SU-DHL-6 (cell line): ENCODE measurements at regions not wholly inside any gene's neighbourhood (a gene's known extent, or its start where the extent isn't known, plus 50 kb on each side); places are given as distances from the start of the nearest gene placed in this dataset.

Experiments
- H2AFZ ChIP-seq: fragments of 200-600 bp; sonication (generic); 2 replicates; pipeline ENCODE4 v1.6.1; 2014; ENCODE audit warnings: low read depth, mild to moderate bottlenecking, moderate library complexity, mixed read lengths, antibody characterized with exemption, low read length; ENCODE audit not compliant: severe bottlenecking
- H3F3A ChIP-seq: fragments of 200-600 bp; shearing (Covaris generic); 2 replicates; pipeline ENCODE4 v1.6.0; 2016; ENCODE audit warnings: antibody characterized with exemption, mild to moderate bottlenecking; ENCODE audit not compliant: insufficient read depth
- H3K27ac ChIP-seq: fragments of 200-600 bp; sonication (generic); 2 replicates; pipeline ENCODE4 v1.5.1; 2016; ENCODE audit warnings: low read depth, mild to moderate bottlenecking, low read length, moderate library complexity, mixed read lengths
- H3K27me3 ChIP-seq: fragments of 200-600 bp; sonication (generic), shearing (Covaris generic); 2 replicates; pipeline ENCODE4 v1.6.0; 2014; ENCODE audit warnings: mild to moderate bottlenecking, low read length
- H3K36me3 ChIP-seq: fragments of 200-600 bp; sonication (generic); 2 replicates; pipeline ENCODE4 v1.6.1; 2014; ENCODE audit warnings: mild to moderate bottlenecking, low read length, mixed read lengths
- H3K4me2 ChIP-seq: fragments of 300-600, 200-600 bp; shearing (Covaris generic), sonication (generic); 2 replicates; pipeline ENCODE4 v1.6.0; 2014; ENCODE audit warnings: low read length, low read depth, mild to moderate bottlenecking; ENCODE audit not compliant: poor library complexity, severe bottlenecking
- H3K4me3 ChIP-seq: fragments of 200-600 bp; sonication (generic); 2 replicates; pipeline ENCODE4 v1.5.1; 2014; ENCODE audit warnings: antibody characterized with exemption, low read length, mild to moderate bottlenecking, mixed read lengths; ENCODE audit not compliant: insufficient read depth, poor library complexity, severe bottlenecking
- H3K79me2 ChIP-seq: fragments of 200-600 bp; sonication (generic); 2 replicates; pipeline ENCODE4 v1.6.1; 2014; ENCODE audit warnings: mild to moderate bottlenecking, low read length, moderate library complexity; ENCODE audit not compliant: insufficient read depth
- H3K9ac ChIP-seq: fragments of 200-600 bp; sonication (generic); 2 replicates; pipeline ENCODE4 v1.7.0; 2014; ENCODE audit warnings: mild to moderate bottlenecking, low read length
- H3K9me2 ChIP-seq: fragments of 200-600 bp; sonication (generic); replicated peaks from 2 replicates; pipeline ENCODE4 v1.6.1; 2014; ENCODE audit warnings: low read length; ENCODE audit not compliant: insufficient read depth
- H3K9me3 ChIP-seq: fragments of 200-600 bp; sonication (generic); 2 replicates; pipeline ENCODE4 v1.6.1; 2014; ENCODE audit warnings: low read length, mixed read lengths; ENCODE audit not compliant: insufficient read depth
- H4K20me1 ChIP-seq: fragments of 200-600 bp; sonication (generic); 2 replicates; pipeline ENCODE4 v1.6.1; 2014; ENCODE audit warnings: low read depth, mild to moderate bottlenecking, antibody characterized with exemption, low read length, moderate library complexity, mixed read lengths
- CTCF ChIP-seq: fragments of 200-600 bp; sonication (generic); IDR thresholded peaks from one replicate; pipeline ENCODE4 v1.5.1; 2017; ENCODE audit warnings: antibody characterized with exemption, mild to moderate bottlenecking, low read length, moderate library complexity; ENCODE audit not compliant: insufficient read depth, poor library complexity, severe bottlenecking
- EZH2phosphoT487 ChIP-seq: fragments of 200-600 bp; sonication (generic), shearing (Covaris generic); conservative IDR thresholded peaks from 2 replicates; pipeline ENCODE4 v1.6.1; 2018; ENCODE audit warnings: mild to moderate bottlenecking, antibody characterized with exemption, low read length, moderate library complexity, mixed read lengths

DNA sequence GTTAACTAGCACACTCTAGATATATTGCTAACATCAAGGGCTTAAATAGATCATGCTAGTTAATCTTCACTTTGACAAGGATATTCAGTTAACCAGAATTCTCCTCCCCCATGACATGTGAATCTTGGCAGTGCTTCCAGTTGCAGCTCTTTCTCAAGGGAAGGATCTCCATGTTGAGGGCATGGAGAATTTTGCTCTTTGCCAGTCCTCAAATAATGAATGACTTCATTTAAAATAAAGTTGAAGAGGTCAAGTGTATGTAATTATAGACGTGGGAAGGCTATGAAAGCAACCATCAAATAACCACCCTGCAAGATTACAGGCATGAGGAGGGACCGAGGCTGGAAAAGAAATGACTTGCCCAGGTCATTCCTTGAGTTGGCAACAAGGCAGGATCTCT is 87.3 kb upstream of the CPEB2 start:
- H3K4me3 ChIP-seq = no peak overlapping the region
- no peak overlapping the region for H3K4me2 ChIP-seq
- H3K79me2 ChIP-seq = no peaks in the 10 kb centered on the region
- H3K27me3 ChIP-seq = no peaks in the 10 kb centered on the region
- no peaks in the 10 kb centered on the region for H3K36me3 ChIP-seq
- H3K9me3 ChIP-seq = no peaks in the 10 kb centered on the region
- H3K9ac ChIP-seq = no peak overlapping the region
- H3K27ac ChIP-seq = no peak overlapping the region
- TF ChIP-seq CTCF = no peak
- no peak for TF ChIP-seq EZH2phosphoT487
- no peaks in the 10 kb centered on the region for H4K20me1 ChIP-seq
- H3K9me2 ChIP-seq = no peaks in the 10 kb centered on the region
- H2AFZ ChIP-seq = no peak overlapping the region
- H3F3A ChIP-seq = no peaks in the 10 kb centered on the region

DNA sequence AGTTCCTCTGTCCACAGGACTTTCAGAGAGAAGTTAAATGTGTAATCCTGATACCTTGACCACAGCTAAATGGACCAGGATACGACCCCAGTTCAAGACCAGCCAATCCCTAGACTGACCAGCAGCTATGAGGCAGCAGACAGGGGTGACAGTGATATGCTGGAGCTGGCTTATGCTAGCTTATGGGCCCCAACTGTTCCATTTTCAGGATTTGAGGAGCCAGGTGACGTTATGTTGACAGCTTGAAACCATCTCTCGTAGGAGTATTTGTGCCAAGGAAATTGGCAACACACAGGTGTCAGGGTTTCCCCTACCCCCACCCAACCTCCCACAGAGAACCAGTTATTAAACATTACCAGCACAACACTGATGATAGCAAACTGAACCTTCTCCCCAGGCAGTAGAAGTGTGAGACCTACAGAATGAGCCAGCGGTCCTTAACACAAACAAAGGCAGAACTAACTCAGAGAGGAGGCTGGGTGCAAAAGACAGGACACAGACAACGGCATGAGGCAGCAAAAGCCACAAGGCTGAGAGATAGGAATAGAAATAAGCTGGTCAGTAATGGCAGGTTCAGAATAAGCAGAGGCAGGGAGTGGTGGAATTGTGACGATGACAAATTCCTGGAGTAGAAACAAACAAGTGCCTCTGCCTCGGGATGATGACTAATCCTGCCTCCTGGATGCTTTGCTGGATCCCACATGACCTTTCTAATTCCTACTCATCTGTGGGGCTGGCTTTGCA is 85.6 kb upstream of the CPEB2 start:
- H3K9ac ChIP-seq = no peak overlapping the region
- H3K4me3 ChIP-seq = no peak overlapping the region
- no peaks in the 10 kb centered on the region for H3K9me3 ChIP-seq
- H3K9me2 ChIP-seq = no peaks in the 10 kb centered on the region
- TF ChIP-seq EZH2phosphoT487 = no peak
- TF ChIP-seq CTCF = no peak
- H3K27me3 ChIP-seq = no peaks in the 10 kb centered on the region
- no peak overlapping the region for H2AFZ ChIP-seq
- H3K4me2 ChIP-seq = no peak overlapping the region
- H3K79me2 ChIP-seq = no peaks in the 10 kb centered on the region
- no peaks in the 10 kb centered on the region for H4K20me1 ChIP-seq
- H3K36me3 ChIP-seq = no peaks in the 10 kb centered on the region
- H3K27ac ChIP-seq = no peak overlapping the region
- H3F3A ChIP-seq = no peaks in the 10 kb centered on the region

GRCh38 chr4:14917298-14917633 is 85.0 kb upstream of the CPEB2 start:
- no peaks in the 10 kb centered on the region for H3K27me3 ChIP-seq
- no peak for TF ChIP-seq CTCF
- no peak for TF ChIP-seq EZH2phosphoT487
- no peaks in the 10 kb centered on the region for H3K9me2 ChIP-seq
- H3K4me2 ChIP-seq = no peak overlapping the region
- no peak overlapping the region for H2AFZ ChIP-seq
- H4K20me1 ChIP-seq = no peaks in the 10 kb centered on the region
- no peaks in the 10 kb centered on the region for H3K79me2 ChIP-seq
- H3K4me3 ChIP-seq = no peak overlapping the region
- H3K27ac ChIP-seq = no peak overlapping the region
- H3K9ac ChIP-seq = no peak overlapping the region
- no peaks in the 10 kb centered on the region for H3K9me3 ChIP-seq
- no peaks in the 10 kb centered on the region for H3F3A ChIP-seq
- no peaks in the 10 kb centered on the region for H3K36me3 ChIP-seq
